Esophagus muscularis mucosa (tissue), 4 donors: ENCODE measurements at regions not wholly inside any gene's neighbourhood (a gene's known extent, or its start where the extent isn't known, plus 50 kb on each side); places are given as distances from the start of the nearest gene placed in this dataset.

Experiments
- EP300 ChIP-seq: sonication (generic); formaldehyde crosslinking; IDR thresholded peaks from one replicate; pipeline ENCODE4 v1.6.1; 2017; ENCODE audit warnings: antibody characterized with exemption
- POLR2A ChIP-seq: fragments of 450-650 bp; IDR thresholded peaks from one replicate; pipeline ENCODE4 v1.6.1; 2017; ENCODE audit warnings: antibody characterized with exemption, moderate library complexity, mild to moderate bottlenecking, low read depth
- POLR2AphosphoS5 ChIP-seq, 2 donors: sonication (generic); formaldehyde crosslinking; IDR thresholded peaks; one replicate each; pipeline ENCODE4 v1.6.1; 2017; ENCODE audit warnings: antibody characterized with exemption in 2 of 2
- TF ChIP-seq, protein P1 (sequence below), 3 experiments: fragments of 200-600 bp in 2 of 3; fragments of 450-650 bp in 1 of 3; sonication (generic) in 2 of 3; IDR thresholded peaks; one replicate each; pipeline ENCODE4 v1.5.1; 2017 to 2019; ENCODE audit warnings: antibody characterized with exemption in 3 of 3, mild to moderate bottlenecking in 2 of 3, moderate library complexity in 1 of 3

DNA sequence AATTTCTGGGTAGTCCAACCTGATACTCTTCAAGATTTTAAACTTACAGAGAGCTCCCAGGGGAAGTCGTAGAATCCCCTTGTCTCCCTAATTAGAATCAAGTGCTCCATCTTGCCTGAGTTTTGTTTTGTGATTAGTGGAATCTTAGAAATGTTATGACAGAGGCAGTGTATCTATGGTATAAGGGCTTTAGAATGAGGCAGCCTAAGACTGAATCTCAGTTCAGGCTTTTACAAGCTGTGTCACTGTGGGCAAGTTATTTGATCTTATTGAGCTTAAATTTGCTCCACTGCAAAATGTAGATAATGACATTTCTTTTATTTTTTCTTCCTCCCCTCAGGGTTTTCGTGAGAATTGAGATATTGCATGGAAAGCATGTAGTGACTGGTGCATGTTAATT is 215.5 kb downstream of the POSTN start:
- TF ChIP-seq POLR2A (no peak), POLR2AphosphoS5 (IDR thresholded peaks at IDR 0.05) (no peak), EP300 (no peak)
- TF ChIP-seq, protein P1, sequence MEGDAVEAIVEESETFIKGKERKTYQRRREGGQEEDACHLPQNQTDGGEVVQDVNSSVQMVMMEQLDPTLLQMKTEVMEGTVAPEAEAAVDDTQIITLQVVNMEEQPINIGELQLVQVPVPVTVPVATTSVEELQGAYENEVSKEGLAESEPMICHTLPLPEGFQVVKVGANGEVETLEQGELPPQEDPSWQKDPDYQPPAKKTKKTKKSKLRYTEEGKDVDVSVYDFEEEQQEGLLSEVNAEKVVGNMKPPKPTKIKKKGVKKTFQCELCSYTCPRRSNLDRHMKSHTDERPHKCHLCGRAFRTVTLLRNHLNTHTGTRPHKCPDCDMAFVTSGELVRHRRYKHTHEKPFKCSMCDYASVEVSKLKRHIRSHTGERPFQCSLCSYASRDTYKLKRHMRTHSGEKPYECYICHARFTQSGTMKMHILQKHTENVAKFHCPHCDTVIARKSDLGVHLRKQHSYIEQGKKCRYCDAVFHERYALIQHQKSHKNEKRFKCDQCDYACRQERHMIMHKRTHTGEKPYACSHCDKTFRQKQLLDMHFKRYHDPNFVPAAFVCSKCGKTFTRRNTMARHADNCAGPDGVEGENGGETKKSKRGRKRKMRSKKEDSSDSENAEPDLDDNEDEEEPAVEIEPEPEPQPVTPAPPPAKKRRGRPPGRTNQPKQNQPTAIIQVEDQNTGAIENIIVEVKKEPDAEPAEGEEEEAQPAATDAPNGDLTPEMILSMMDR (IDR thresholded peaks at IDR 0.05), result no peak
